Brain microvascular endothelial cell (primary cell): ENCODE measurements at regions not wholly inside any gene's neighbourhood (a gene's known extent, or its start where the extent isn't known, plus 50 kb on each side); places are given as distances from the start of the nearest gene placed in this dataset.
A peak's percentile ranks its signal among the peaks of the same experiment; 100 is the strongest.

Source experiments
- DNase-seq: peaks from one replicate; pipeline ENCODE4 v3.0.0-alpha.2; 2020
- H3K27ac ChIP-seq: fragments of 250-450 bp; sonication (Bioruptor Pico); 2 replicates; pipeline ENCODE4 v1.5.1; 2020; ENCODE audit warnings: mild to moderate bottlenecking, moderate library complexity
- H3K27me3 ChIP-seq: fragments of 250-450 bp; sonication (Bioruptor Pico); replicated peaks from 2 replicates; pipeline ENCODE4 v1.5.1; 2020; ENCODE audit warnings: mild to moderate bottlenecking
- H3K36me3 ChIP-seq: fragments of 250-450 bp; sonication (Bioruptor Pico); replicated peaks from 2 replicates; pipeline ENCODE4 v1.5.1; 2020; ENCODE audit warnings: mild to moderate bottlenecking
- H3K4me3 ChIP-seq: 2 replicates; pipeline ENCODE4 v1.5.1; 2011; ENCODE audit warnings: low read depth, mild to moderate bottlenecking, control low read depth, low read length, moderate library complexity
- in situ Hi-C: cut with HindIII; loops from 2 replicates; pipeline ENCODE4 v1.10.0; 2017; ENCODE audit warnings: low sequenced_read_pairs, low pct_ligation_motif_present
- TF ChIP-seq, protein P1 (sequence below): IDR thresholded peaks from 2 replicates; pipeline ENCODE4 v1.5.1; 2011; ENCODE audit warnings: low read depth, mild to moderate bottlenecking, moderate library complexity, low read length, control low read depth, inconsistent platforms; ENCODE audit errors: missing control alignments

DNA sequence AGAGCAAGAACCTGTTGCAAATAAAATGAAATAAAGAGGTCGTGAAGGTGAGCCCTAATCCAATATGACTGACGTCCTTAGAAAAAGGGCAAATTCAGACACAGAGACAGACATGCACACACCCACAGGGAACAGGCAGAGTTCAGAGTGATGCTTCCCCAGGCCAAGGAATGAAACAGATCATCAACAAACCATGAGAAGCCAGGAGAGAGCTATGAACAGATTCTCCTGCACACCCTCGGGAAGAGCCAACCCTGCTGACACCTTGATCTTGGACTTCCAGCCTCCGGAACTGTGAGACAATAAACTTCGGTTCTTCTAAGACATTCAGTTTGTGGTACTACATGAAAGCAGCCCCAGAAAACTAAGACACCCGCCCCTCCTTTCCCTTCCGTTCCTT lies 290.4 kb upstream of the KLF6 start:
- no peak overlapping the region for H3K27ac ChIP-seq
- in situ Hi-C loops = no loop called here
- no peak for DNase-seq
- no peaks in the 10 kb centered on the region for H3K36me3 ChIP-seq
- no peaks in the 10 kb centered on the region for H3K27me3 ChIP-seq
- H3K4me3 ChIP-seq = no peak overlapping the region
- TF ChIP-seq, protein P1, sequence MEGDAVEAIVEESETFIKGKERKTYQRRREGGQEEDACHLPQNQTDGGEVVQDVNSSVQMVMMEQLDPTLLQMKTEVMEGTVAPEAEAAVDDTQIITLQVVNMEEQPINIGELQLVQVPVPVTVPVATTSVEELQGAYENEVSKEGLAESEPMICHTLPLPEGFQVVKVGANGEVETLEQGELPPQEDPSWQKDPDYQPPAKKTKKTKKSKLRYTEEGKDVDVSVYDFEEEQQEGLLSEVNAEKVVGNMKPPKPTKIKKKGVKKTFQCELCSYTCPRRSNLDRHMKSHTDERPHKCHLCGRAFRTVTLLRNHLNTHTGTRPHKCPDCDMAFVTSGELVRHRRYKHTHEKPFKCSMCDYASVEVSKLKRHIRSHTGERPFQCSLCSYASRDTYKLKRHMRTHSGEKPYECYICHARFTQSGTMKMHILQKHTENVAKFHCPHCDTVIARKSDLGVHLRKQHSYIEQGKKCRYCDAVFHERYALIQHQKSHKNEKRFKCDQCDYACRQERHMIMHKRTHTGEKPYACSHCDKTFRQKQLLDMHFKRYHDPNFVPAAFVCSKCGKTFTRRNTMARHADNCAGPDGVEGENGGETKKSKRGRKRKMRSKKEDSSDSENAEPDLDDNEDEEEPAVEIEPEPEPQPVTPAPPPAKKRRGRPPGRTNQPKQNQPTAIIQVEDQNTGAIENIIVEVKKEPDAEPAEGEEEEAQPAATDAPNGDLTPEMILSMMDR = no peak

- Histone ChIP-seq H3K27ac (peak overlapping the region; percentile 40), H3K4me3 (no peak overlapping the region), H3K27me3 (no peaks in the 10 kb centered on the region), H3K36me3 (no peaks in the 10 kb centered on the region)
- peak; percentile 63 for DNase-seq
- in situ Hi-C loops = no loop called here
- TF ChIP-seq, protein P1 = no peak
Observed at GRCh38 chr10:4074545-4075407, 289.8 kb upstream of the KLF6 start.

DNA sequence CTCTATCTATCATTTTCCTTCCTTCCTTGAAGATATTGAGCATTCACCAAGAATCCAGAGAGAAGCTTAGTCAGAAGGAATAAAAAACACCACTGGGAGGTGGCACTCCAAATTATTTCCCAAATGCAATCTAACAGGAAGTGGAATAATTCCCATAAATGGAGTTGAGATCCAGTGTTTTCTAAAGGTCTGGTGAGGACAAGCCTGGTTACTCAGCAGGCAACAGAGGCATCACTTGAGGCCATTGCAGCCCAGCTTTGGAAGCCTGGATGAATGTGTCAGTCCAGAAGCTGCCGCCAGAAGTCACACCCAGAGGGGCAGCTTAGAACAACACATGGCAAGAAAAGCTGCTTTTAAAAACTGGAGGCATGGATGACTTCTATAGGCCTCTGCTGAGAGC lies 288.9 kb upstream of the KLF6 start:
- TF ChIP-seq, protein P1 = no peak
- in situ Hi-C loops = no loop called here
- Histone ChIP-seq H3K27me3 (no peaks in the 10 kb centered on the region), H3K36me3 (no peaks in the 10 kb centered on the region), H3K27ac (peak overlapping the region; percentile 40), H3K4me3 (no peak overlapping the region)
- DNase-seq = peak; percentile 50

DNA sequence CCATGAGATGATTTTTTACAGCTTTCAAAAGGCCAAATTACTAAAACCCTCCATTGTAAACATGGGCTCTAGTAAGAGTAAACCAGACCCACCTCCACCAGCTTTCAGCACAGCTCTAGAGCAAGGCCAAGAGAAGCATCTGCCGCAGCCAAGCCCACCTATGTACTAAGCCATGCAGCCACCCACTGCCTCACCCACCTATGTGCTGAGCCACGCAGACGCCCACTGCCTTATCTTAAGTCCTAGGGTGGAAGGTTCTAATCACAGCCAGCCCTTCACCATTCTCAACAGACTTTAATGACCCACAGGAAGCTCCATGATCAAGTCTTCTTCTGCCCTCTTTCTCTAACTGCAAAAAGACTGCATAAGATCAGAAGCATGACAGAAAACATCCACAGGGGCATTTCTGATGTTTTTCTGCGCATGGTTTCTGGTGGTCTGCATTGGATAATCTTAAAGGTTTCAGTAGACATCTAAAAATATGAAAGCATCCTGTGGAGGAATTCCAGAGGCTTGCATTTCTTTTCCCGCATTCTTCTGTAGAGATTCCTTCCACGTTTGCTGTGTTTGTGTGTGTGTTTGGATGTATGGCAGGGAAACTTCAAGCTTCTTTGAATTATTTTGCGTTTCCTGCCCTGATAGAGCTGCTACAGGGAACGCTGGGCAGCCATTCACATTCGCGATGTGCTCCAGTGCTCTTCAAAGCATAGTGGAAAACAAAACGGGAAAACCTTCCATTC lies 286.1 kb upstream of the KLF6 start:
- DNase-seq = no peak
- Histone ChIP-seq H3K27ac (no peak overlapping the region), H3K4me3 (no peak overlapping the region), H3K27me3 (no peaks in the 10 kb centered on the region), H3K36me3 (no peaks in the 10 kb centered on the region)
- in situ Hi-C loops = no loop called here
- TF ChIP-seq, protein P1 = no peak

DNA sequence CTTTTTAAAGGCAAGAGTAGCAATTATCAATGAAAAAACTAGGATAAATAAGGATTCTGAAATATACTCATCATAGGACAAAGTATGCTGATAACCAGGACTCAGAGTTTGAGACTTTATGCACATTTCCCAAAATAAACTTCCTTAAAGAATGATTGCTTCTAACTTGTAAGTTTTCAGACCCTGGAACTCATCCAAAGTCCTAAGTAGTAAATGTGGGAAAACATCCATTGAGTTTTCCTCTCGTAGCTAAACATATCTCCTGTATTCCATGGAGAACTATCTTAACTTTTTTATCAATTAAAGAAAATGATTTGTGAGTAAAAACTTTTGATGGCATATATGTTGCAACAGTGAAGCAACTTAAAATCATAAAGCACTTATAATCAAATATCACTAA lies 285.2 kb upstream of the KLF6 start:
- no peak overlapping the region for H3K4me3 ChIP-seq
- no peaks in the 10 kb centered on the region for H3K36me3 ChIP-seq
- in situ Hi-C loops = no loop called here
- no peak for DNase-seq
- H3K27ac ChIP-seq = peak overlapping the region; percentile 41
- TF ChIP-seq, protein P1 = no peak
- no peaks in the 10 kb centered on the region for H3K27me3 ChIP-seq
